HG03469 (cell line): ENCODE measurements at regions not wholly inside any gene's neighbourhood (a gene's known extent, or its start where the extent isn't known, plus 50 kb on each side); places are given as distances from the start of the nearest gene placed in this dataset.
"Not testable (repeated sequence)": the region's sequence is repeated elsewhere in the genome, so short reads cannot be mapped to it uniquely, and the experiment has no call there.

Source experiments
- ATAC-seq: cut with Tn5 transposase; IDR thresholded peaks from one replicate; pipeline ENCODE4 v1.9.1; 2021; ENCODE audit warnings: mild to moderate bottlenecking, moderate library complexity, moderate number of reproducible peaks; ENCODE audit not compliant: unreplicated experiment

DNA sequence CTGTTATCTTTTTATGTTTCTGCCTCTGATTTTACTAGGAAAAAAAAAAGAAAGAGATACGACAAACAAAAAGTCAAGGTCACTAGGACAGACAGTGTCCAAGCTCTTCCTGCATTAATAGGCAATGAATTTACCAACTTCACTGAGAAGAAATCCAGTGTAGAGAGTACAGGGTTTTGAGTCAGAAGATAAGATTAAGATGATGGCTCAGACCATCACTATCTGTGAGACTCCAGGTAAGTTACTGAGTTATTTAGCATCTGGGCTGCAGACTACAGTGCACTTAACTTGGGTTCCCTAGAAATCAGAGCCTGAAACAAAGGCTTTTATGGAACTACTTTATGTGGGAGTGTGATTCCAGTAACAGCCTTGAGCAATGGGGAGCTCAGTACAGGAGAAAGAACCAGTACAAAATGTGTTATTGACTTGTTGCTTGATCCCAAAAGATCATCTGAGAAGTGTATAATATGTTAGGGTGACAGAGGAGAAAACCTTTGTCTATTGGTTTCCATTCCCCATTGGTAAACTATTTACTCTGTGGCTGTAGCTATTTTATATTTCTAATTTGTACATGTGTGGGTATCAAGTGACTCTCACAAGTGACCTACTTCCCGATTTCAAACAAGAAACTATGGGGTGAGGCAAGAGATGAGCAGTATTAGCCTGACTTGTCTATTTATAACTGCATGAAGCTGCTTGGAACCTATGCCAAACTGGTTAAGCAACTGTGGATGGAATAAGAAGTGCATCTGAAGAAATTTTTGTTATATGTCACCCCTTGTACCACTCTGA, 395.8 kb downstream of the RAB38 start:
- ATAC-seq = no peak

DNA sequence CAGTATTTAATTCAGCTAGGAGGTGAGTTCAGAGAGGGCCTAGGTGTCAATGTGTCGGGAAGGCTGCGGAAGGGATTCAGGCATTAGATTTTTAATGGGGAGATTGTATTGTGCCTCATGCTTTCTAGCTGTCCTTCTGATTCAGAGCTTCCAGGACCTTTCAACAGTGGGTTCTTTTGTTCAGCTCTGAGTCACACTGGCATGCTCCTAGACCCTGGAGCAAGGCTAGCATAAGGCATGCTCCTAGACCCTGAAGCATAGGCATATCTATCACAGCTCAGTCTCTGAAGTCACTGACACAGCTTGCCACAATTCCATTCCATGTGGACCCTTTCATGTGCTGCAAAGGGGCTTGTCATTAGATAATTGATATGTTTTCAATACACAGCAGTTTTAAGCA, 396.9 kb downstream of the RAB38 start:
- no peak for ATAC-seq

DNA sequence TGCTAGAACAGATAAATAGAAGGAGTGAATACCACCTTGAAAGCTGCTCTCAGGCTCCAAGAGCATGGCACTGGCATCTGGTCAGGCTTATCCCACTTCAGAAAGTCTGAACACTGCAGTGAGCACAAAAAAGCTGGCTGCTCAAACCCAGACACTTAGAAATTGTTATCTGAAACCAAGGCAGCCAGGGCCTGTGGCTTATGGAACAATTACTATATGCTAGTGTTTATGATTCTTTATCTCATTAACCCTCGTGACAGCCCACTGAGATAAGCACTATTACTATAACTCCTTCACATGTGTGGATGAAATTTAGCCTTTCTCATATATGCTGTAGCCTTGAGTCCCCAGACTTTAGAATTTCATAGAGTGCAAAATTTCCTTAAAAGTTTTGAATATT, 400.2 kb downstream of the RAB38 start:
- no peak for ATAC-seq

DNA sequence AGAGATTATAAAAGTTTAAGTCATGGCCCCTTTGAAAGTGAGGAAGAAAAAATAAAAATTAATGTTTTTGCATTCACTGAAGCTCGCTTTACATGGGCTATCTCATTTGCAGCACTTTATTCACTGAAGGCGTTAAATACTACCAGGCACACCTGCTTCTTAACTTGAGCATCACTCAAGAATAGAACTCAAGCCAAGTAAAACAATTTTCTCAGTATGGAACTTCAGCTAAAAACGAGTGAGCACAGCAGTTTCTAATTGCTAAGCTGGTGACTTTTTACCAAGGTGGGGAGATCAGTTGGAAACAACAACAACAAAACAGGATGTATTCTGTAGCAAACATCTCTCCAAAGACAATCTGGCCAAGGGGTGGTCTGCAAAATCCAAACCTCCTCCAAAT, 405.6 kb downstream of the RAB38 start:
- no peak for ATAC-seq

DNA sequence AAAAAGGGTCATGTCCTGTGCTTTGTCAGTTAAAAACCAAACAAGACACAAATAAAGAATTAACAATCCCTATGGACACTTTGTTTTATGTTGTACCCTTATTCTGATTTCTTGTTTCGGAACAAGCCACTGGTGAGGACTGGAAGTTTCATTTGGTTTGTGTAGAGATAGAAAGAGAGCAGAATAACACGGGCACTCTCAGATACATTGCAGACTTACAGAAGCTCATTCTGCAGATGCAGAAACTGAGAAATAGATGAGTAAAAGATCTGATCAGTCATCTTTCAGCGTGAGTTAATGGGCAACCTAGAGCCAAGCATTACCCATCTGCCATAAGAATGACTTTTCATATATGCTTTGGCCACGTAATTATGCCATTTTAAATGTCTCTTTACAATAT, 407.6 kb downstream of the RAB38 start:
- no peak for ATAC-seq

DNA sequence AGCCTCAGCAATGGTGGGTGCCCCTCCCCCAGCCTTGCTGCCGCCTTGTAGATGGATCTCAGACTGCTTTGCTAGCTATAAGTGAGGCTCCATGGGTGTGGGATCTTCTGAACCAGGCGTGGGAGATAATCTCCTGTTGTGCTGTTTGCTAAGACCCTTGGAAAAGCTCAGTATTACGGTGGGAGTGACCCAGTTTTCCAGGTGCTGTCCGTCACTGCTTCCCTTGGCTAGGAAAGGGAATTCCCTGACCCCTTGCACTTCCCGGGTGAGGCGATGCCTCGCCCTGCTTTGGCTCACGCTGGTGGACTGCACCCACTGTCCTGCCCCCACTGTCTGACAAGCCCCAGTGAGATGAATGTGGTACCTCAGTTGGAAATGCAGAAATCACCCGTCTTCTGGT, 411.2 kb downstream of the RAB38 start:
- not testable (repeated sequence) for ATAC-seq

DNA sequence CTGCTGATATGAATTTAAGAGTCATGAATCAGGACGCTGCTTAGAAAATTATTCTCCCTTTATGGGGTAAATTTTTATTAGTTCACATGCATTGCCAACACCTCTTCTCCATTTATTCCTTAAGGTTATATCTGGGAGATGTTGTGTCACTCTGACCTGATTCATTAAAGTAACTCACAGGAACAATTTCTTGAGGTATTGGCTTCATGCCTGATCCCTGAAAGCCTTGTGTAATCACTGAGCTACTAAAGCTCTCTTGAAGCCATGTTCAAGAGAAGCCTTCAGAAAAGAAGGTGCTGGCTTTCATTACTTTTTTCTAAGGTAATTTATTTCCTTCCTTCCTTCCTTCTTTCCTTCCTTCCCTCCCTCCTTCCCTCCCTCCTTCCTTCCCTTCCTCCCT, 420.6 kb downstream of the RAB38 start:
- ATAC-seq = no peak

DNA sequence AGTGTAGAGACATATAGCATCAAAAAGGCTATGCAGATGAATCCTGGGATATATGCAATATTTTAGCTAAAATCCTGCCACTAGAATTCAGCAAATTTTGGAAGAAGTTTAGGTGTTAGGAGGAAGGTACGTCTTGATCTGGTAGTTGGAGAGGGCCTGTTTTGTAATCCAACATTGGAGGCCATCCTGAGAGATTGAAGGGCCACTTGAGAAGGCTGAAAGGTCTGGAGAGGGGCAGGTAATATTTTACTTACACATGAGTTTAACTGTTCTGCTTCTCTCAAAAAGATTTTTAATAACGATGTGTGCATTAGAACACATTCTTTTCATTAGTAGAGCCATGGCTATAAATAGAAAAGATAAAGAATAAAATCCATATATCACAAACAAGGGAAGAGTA, 422.1 kb downstream of the RAB38 start:
- ATAC-seq = no peak

DNA sequence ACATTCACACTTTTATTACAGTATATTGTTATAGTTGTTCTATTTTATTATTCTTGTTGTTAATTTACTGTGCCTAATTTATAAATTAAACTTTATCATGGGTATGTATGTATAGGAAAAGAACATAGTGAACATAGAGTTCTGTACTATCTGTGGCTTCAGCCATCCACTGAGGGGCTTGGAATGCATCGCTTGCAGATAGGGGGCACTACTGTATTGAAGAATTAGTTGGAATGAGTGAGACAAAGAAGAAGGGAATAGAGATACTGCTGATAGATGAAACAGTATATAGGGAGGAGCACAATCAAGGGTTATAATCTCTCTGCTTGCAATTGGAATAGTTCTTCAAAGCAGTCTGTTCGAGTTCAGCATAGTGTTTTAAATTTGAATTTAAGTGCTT, 432.2 kb downstream of the RAB38 start:
- ATAC-seq = no peak

DNA sequence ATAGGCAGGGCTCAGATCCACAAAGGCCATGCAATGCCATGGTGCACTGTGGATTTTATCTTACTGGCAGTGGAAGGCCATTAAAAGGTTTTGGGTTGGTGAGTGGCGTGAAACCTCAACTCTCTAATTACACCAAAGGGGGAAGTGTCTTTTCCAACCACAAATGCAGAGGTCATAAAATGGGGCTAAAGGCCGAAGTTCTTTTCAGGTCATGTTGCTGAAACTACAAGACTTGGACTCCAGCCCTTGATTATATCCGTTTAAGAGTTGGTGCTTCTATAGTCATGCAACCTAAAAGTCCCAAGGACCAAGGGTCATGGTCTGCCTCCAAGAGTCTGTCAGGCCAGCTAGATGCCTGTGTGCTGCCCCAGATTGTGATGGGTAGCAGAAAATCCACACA, 434.3 kb downstream of the RAB38 start:
- no peak for ATAC-seq

DNA sequence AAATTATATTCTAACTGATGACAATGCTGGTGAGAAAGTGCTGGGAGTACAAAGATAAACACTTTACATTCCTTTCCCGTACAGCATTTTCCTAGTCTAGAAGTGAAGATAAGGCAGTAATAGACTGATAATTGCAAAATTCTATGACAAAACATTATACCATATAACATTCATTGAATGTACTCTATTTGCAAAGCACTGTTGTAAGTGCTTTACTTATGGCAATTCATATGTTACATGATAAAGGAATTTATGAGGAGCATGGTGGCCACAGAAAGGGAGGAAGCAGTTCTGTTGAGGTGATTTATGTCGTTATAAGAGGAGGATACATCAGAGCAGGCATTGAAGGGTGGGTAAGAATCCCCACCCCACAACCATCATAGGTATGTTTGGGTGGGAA, 434.8 kb downstream of the RAB38 start:
- ATAC-seq = no peak

DNA sequence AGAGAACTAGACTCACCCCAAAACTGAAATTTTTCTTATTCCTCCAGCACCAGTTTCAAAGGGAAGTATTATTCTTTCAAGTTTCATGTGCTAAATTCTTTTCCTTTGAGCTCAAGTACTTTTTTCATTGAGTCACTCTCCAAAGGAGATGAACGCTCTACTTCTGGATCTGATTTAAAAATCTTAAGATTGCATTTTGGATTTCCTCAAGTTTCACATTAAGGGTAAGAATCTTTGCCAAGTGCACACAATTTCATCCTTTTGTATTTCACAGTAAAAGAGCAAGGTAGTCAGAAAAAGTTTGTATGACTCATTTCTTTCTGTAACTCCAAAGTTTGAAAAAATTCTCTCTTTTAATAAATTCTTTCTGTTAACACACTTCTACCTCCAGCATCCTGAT, 435.5 kb downstream of the RAB38 start:
- no peak for ATAC-seq

DNA sequence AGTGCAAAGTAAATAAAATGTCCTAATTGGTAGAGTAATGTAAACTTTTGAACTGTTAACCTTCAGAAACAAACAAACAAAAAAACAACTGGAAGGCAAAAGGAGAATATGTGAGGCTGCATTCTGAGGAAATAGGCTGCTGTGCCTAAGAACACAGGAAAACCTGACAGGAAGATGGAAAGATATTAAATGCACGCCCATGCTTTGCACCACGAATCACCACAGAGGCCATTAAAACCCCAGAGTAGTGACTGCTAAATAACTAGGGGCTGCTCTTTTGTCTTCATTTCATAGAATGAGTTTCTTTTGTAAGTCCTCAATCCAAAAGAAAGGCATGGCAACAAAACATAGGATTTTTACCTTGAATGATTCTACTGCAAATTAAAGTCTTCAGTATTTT, 436.0 kb downstream of the RAB38 start:
- ATAC-seq = no peak

DNA sequence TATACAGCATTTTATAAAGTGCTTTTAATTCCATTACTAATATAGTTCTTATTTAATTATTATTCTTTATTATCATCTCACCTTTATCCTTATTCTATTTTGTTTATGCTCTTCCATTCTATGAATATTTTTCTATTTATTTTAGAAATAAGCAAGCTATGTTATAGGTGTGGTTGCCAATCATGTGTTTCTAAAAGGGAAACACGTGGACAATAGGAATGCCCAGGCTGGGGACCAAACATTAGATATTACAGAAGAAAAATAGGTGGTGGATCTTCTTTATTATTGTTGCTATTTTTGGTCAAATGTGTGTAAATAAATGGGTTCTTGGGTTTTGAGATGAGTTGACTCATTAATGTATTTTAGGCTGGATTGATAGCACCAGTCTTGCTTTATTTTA, 438.3 kb downstream of the RAB38 start:
- no peak for ATAC-seq

DNA sequence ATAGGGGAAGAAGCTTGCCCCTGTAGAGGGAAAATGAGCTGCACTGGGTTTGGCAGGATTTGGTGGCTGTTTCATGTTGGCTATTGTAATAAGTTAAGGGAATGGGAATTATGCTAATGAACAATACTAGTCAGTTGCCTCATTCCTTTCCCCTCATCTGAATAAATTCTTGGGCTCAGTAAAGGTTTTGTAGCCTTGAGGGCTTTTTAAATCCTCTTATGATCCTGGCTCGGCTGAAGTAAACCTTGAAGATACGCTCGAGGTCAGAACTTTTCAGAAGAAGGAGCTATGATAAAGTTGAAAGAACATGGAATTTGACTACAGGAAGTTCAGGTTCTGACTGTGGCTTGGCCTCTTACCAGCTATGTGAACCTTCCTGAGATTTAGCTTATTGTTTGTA, 448.7 kb downstream of the RAB38 start:
- no peak for ATAC-seq

DNA sequence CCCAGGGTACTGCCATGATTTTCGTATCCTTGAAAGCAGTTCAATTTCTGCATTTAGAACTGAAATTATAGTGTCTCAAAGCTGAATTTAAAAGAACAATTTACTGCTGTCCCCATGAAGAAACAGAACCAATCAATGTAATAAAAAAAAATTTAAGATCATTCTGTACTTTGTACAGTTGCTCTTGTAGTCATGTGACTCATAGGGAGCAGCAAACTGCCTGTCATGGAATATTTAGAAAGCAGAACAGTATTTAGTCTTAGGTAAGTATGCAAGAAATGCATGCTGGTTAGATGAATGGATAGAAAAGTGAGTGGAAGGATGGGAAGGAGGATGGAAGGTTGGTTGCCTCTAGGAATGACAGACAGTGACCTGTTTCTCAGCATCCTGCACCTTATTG, 450.9 kb downstream of the RAB38 start:
- ATAC-seq = no peak

DNA sequence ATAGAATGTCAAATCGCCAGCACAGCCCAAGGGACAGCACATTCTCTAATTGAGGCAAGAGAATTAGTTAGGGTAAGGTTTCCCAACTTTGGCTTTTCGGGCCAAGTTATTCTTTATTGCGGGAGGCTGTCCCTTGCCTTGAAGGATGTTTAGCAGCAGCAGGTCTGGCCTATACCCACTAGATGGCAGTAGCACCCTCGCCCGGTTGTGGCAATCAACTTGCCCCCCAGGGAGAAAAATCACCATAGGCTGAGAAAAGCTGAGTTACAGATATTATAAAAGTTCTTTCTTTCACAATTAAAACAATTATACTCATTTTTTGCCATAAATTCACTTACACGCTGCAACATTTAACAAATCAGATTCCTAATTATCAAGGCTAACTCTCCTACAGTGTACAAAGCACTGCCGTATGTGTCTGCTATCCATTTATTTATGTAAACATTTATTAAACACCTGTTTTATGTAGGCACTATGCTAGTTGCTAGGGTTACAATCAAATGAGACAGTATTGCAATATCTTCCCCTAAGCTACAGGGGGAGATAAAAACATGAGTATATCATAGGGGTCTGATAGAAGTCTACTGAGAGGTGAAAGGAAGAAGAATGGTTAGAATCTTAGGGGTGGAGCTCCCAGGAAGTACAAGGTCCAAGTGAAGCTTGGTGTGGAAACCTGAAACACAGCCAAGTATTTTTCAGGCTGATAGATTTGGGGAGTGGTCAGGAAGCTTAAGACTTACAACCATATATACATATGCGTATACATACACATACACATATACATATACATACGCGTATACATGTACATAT, 452.3 kb downstream of the RAB38 start:
- no peak for ATAC-seq

DNA sequence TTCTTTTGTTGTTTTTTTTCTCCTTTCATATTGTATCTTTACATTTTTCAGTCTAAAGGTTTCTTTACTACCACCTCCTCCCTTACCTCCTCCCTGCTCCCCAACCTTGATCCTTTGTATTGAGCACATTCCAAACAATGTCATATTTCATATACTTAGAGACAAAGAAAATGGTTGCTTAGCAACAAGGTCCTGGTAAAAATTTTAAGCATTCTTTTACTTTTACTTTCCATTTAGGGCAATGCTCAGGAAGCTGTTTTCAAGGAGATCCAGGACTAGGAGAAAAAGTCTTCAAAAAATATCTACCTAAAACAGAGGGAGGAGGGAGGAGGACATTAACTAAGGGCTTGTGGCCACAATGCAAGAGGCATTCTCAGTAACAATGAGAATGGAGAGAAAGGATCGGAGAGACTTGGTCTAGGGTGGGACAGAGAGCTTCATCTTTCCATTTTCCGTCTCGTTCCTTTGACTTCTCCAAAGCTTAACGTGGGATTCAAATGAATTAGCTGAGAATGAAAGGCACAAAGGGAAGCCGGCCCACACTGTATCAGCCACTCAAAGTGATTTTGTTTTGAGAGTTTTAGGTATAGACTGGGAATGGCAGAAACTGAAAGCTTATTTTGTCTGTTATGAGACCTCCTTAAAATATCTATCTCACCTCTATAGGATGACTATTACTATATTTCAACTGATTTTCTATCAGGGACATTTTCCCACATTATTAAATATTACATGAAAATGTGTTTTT, 455.7 kb downstream of the RAB38 start:
- ATAC-seq = no peak

DNA sequence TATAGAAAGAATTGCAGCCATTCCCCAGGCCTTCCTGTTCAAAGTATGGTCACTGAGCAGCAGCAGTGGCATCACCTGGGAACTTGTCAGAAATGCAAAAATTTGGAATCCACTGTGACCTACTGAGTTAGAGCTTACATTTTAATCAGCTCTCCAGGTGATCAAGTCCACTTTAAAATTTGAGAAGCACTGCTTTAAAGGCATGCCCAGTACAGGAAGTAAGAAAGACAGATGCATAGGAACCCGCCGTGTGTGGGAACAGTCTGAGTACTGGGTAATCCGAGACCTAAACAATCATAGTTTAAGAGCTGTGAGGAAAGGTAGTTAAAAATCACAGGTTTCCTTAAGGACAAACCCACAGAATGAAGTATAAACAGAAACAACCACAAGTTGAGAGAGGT, 462.4 kb downstream of the RAB38 start:
- ATAC-seq = no peak

DNA sequence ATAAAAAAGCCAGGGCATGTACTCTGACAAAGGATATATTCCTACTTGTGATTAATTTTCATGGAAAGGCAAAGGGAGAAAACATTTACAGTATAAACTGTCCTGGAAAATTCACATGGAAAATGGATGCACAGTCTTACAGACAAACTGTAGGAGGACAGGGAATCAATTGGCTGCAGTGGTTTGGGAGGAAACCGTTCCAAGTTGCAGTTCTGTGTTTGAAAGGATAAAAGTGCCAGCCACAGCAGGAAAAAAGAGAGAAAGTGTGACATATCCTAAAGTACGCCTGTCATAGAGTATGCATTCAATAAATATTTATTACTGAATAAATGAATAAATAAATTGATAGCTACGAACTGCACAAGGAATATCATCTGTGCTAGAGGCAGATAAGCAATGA, 462.9 kb downstream of the RAB38 start:
- ATAC-seq = no peak

DNA sequence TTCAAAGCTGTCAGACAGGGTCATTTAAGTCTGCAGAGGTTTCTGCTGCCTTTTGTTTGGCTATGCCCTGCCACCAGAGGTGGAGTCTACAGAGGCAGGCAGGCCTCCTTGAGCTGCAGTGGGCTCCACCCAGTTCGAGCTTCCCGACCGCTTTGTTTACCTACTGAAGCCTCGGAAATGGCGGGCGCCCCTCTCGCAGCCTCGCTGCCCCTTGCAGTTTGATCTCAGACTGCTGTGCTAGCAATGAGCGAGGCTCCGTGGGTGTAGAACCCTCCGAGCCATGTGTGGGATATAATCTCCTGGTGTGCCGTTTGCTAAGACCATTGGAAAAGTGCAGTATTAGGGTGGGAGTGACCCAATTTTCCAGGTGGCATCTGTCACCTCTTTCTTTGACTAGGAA, 471.7 kb downstream of the RAB38 start:
- ATAC-seq = not testable (repeated sequence)

DNA sequence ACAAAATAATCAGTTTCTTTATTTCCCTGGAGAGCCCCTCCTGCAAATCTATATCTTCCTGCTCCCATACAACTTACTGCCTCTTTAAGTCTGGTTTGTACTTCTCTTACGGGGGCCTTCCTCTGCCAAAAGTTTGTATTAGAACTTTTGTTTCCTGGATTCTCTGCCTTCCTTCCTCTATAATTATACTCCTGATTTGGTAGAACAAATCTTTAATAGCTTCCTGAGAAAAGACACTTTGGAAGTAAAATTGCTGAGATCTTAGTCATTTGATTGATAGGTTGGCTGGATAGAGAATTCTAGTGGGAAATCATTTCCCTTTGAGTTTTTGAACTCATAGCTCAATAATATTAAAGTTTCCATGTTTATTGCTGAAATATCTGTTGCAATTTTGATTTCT, 499.2 kb downstream of the RAB38 start:
- no peak for ATAC-seq
